Esophagus muscularis mucosa (tissue), 4 donors: ENCODE measurements at regions not wholly inside any gene's neighbourhood (a gene's known extent, or its start where the extent isn't known, plus 50 kb on each side); places are given as distances from the start of the nearest gene placed in this dataset.

Experiments used
- CTCF ChIP-seq, 3 experiments: fragments of 200-600 bp in 2 of 3; fragments of 450-650 bp in 1 of 3; sonication (generic) in 2 of 3; IDR thresholded peaks; one replicate each; pipeline ENCODE4 v1.5.1; 2017 to 2019; ENCODE audit warnings: antibody characterized with exemption in 3 of 3, mild to moderate bottlenecking in 2 of 3, moderate library complexity in 1 of 3
- EP300 ChIP-seq: sonication (generic); formaldehyde crosslinking; IDR thresholded peaks from one replicate; pipeline ENCODE4 v1.6.1; 2017; ENCODE audit warnings: antibody characterized with exemption
- POLR2A ChIP-seq: fragments of 450-650 bp; IDR thresholded peaks from one replicate; pipeline ENCODE4 v1.6.1; 2017; ENCODE audit warnings: antibody characterized with exemption, moderate library complexity, mild to moderate bottlenecking, low read depth

GRCh38 chr5:26691486-26691885 is 346.9 kb downstream of the CDH9 start:
- TF ChIP-seq EP300 = no peak
- no peak for TF ChIP-seq POLR2A
- no peak for TF ChIP-seq CTCF (IDR thresholded peaks at IDR 0.05)
